MCF 10A (cell line): ENCODE measurements at regions not wholly inside any gene's neighbourhood (a gene's known extent, or its start where the extent isn't known, plus 50 kb on each side); places are given as distances from the start of the nearest gene placed in this dataset.

Source experiments
- BruUV-seq: library from RNA; stranded (reverse); fragments of 400-500 nt; replicated peaks from 2 replicates; lab custom pipeline; 2021; lab: Mats Ljungman, UMichigan
- CTCF ChIA-PET: fragments of 300-600 bp; sonication (Branson Sonifier 250); formaldehyde crosslinking; extraction: SDS; loops from one replicate; lab custom pipeline; 2021; ENCODE audit warnings: antibody characterized with exemption, inconsistent platforms; lab: Yijun Ruan, JAX
- POLR2A ChIA-PET: fragments of 300-600, 350-650 bp; sonication (Branson Sonifier 250); formaldehyde crosslinking; extraction: SDS; loops from one replicate; lab custom pipeline; 2020; ENCODE audit warnings: antibody characterized with exemption, inconsistent platforms; lab: Yijun Ruan, JAX
- DNase-seq: peaks from one replicate; pipeline ENCODE4 v3.0.0-alpha.2; 2018; ENCODE audit not compliant: unreplicated experiment
- H3K27ac Mint-ChIP-seq: one replicate; pipeline ENCODE4 v1.8.0; 2022; ENCODE audit warnings: mild to moderate bottlenecking, low read depth, mixed read lengths; ENCODE audit not compliant: unreplicated experiment
- H3K27me3 Mint-ChIP-seq: one replicate; pipeline ENCODE4 v1.8.0; 2022; ENCODE audit warnings: mixed read lengths; ENCODE audit not compliant: insufficient read depth, unreplicated experiment
- H3K36me3 Mint-ChIP-seq: one replicate; pipeline ENCODE4 v1.8.0; 2022; ENCODE audit warnings: mild to moderate bottlenecking, moderate library complexity, mixed read lengths; ENCODE audit not compliant: insufficient read depth, unreplicated experiment
- H3K4me1 Mint-ChIP-seq: one replicate; pipeline ENCODE4 v1.8.0; 2022; ENCODE audit warnings: mixed read lengths; ENCODE audit not compliant: insufficient read depth, unreplicated experiment
- H3K4me3 Mint-ChIP-seq: one replicate; pipeline ENCODE4 v1.8.0; 2022; ENCODE audit warnings: mild to moderate bottlenecking, moderate library complexity, mixed read lengths; ENCODE audit not compliant: unreplicated experiment
- H3K9me3 Mint-ChIP-seq: one replicate; pipeline ENCODE4 v1.8.0; 2022; ENCODE audit warnings: mixed read lengths; ENCODE audit not compliant: unreplicated experiment
- CTCF ChIP-seq: fragments of 200-600 bp; IDR thresholded peaks from one replicate; pipeline ENCODE4 v1.8.0; 2022; ENCODE audit warnings: antibody characterized with exemption, mild to moderate bottlenecking; ENCODE audit not compliant: unreplicated experiment
- intact Hi-C: fragments of 100-400 bp; cut with micrococcal nuclease; formaldehyde crosslinking; loops from 2 replicates; pipeline ENCODE4 v1.14.1; 2022

GRCh38 chr6:93624408-93624807 lies 205.0 kb upstream of the EPHA7 start:
- no peak for TF ChIP-seq CTCF
- Mint-ChIP-seq H3K36me3 (no peaks in the 10 kb centered on the region), H3K9me3 (peaks cover 5% of the 10 kb centered on the region), H3K4me3 (no peak overlapping the region), H3K27ac (no peak overlapping the region), H3K27me3 (peaks cover 11% of the 10 kb centered on the region), H3K4me1 (no peaks in the 10 kb centered on the region)
- POLR2A ChIA-PET = no interaction called here
- intact Hi-C loops = no loop called here
- DNase-seq = no peak
- BruUV-seq = no TSS peak
- CTCF ChIA-PET = no interaction called here

GRCh38 chr6:93621442-93621841 lies 202.1 kb upstream of the EPHA7 start:
- TF ChIP-seq CTCF = no peak
- Mint-ChIP-seq H3K4me3 (no peak overlapping the region), H3K27ac (no peak overlapping the region), H3K9me3 (no peaks in the 10 kb centered on the region), H3K36me3 (no peaks in the 10 kb centered on the region), H3K4me1 (no peaks in the 10 kb centered on the region), H3K27me3 (peaks cover 10% of the 10 kb centered on the region)
- POLR2A ChIA-PET = no interaction called here
- intact Hi-C loops = no loop called here
- BruUV-seq = no TSS peak
- no peak for DNase-seq
- CTCF ChIA-PET = no interaction called here

- no peak for DNase-seq
- no peaks in the 10 kb centered on the region for H3K9me3 Mint-ChIP-seq
- ChIA-PET CTCF (no interaction called here), POLR2A (no interaction called here)
- no TSS peak for BruUV-seq
- H3K27ac Mint-ChIP-seq = no peak overlapping the region
- H3K4me1 Mint-ChIP-seq = no peaks in the 10 kb centered on the region
- H3K4me3 Mint-ChIP-seq = no peak overlapping the region
- H3K36me3 Mint-ChIP-seq = no peaks in the 10 kb centered on the region
- peaks cover 54% of the 10 kb centered on the region for H3K27me3 Mint-ChIP-seq
- TF ChIP-seq CTCF = no peak
- intact Hi-C loops = no loop called here
Observed at GRCh38 chr6:93604951-93605350, 185.6 kb upstream of the EPHA7 start.

- intact Hi-C loops = no loop called here
- H3K27me3 Mint-ChIP-seq = peaks cover 3% of the 10 kb centered on the region
- CTCF ChIA-PET = no interaction called here
- BruUV-seq = no TSS peak
- H3K4me1 Mint-ChIP-seq = no peaks in the 10 kb centered on the region
- no peak overlapping the region for H3K27ac Mint-ChIP-seq
- H3K36me3 Mint-ChIP-seq = no peaks in the 10 kb centered on the region
- H3K9me3 Mint-ChIP-seq = no peaks in the 10 kb centered on the region
- no peak for DNase-seq
- TF ChIP-seq CTCF = no peak
- H3K4me3 Mint-ChIP-seq = no peak overlapping the region
- POLR2A ChIA-PET = no interaction called here
Observed at GRCh38 chr6:93592417-93592816, 173.1 kb upstream of the EPHA7 start.
